ENCODE measurements at regions not wholly inside any gene's neighbourhood (a gene's known extent, or its start where the extent isn't known, plus 50 kb on each side); places are given as distances from the start of the nearest gene placed in this dataset.
A peak's percentile ranks its signal among the peaks of the same experiment; 100 is the strongest.

GRCh38 chr18:10009321-10010144, 95.7 kb downstream of the VAPA start:
- intact Hi-C loops (cut with DNase I), result no loop called here
- ATAC-seq (no peak), DNase-seq (ENCODE audit: low spot score) (no peak)

GRCh38 chr18:10010611-10011015, 96.8 kb downstream of the VAPA start:
- intact Hi-C loops (cut with DNase I), result no loop called here
- no peak for DNase-seq (ENCODE audit: low spot score)
- ATAC-seq, result peak; percentile 88

- intact Hi-C loops (cut with DNase I), result no loop called here
- ATAC-seq (no peak), DNase-seq (ENCODE audit: low spot score) (no peak)
Measured at GRCh38 chr18:10011061-10011460, 97.2 kb downstream of the VAPA start.

- ATAC-seq (no peak), DNase-seq (ENCODE audit: low spot score) (no peak)
- intact Hi-C loops (cut with DNase I), result no loop called here
Measured at GRCh38 chr18:10011751-10012150, 97.9 kb downstream of the VAPA start.

GRCh38 chr18:10012526-10012925, 98.7 kb downstream of the VAPA start:
- ATAC-seq, result no peak
- DNase-seq (ENCODE audit: low spot score), result no peak
- intact Hi-C loops (cut with DNase I), result no loop called here

- ATAC-seq, result no peak
- intact Hi-C loops (cut with DNase I), result no loop called here
Measured at GRCh38 chr18:10013621-10014543, 100.1 kb downstream of the VAPA start.

GRCh38 chr18:10015288-10015701, 101.5 kb downstream of the VAPA start:
- no peak for DNase-seq (ENCODE audit: low spot score)
- no peak for ATAC-seq
- intact Hi-C loops (cut with DNase I), result no loop called here

More at GRCh38 chr18:10013621-10014543, 100.1 kb downstream of the VAPA start:
- no peak for DNase-seq (ENCODE audit: low spot score)

GRCh38 chr18:10015941-10016819, 102.4 kb downstream of the VAPA start:
- DNase-seq (ENCODE audit: low spot score) (no peak), ATAC-seq (peak; percentile 93)
- intact Hi-C loops (cut with DNase I), result no loop called here

GRCh38 chr18:10017043-10017442, 103.2 kb downstream of the VAPA start:
- ATAC-seq, result no peak
- DNase-seq (ENCODE audit: low spot score), result no peak
- intact Hi-C loops (cut with DNase I), result no loop called here

- DNase-seq (ENCODE audit: low spot score) (no peak), ATAC-seq (no peak)
- intact Hi-C loops (cut with DNase I), result no loop called here
Measured at GRCh38 chr18:10018289-10018688, 104.5 kb downstream of the VAPA start.

- DNase-seq (ENCODE audit: low spot score) (no peak), ATAC-seq (no peak)
- intact Hi-C loops (cut with DNase I), result no loop called here
Measured at GRCh38 chr18:10020171-10020570, 106.4 kb downstream of the VAPA start.

GRCh38 chr18:10022365-10022764, 108.5 kb downstream of the VAPA start:
- DNase-seq (ENCODE audit: low spot score), result no peak
- intact Hi-C loops (cut with DNase I), result no loop called here
- ATAC-seq, result no peak

GRCh38 chr18:10023853-10024570, 110.2 kb downstream of the VAPA start:
- no peak for ATAC-seq
- no peak for DNase-seq (ENCODE audit: low spot score)
- intact Hi-C loops (cut with DNase I), result no loop called here

- intact Hi-C loops (cut with DNase I), result no loop called here
Measured at GRCh38 chr18:10025711-10026670, 112.2 kb downstream of the VAPA start.

GRCh38 chr18:10027031-10027430, 113.2 kb downstream of the VAPA start:
- DNase-seq (ENCODE audit: low spot score) (no peak), ATAC-seq (no peak)
- intact Hi-C loops (cut with DNase I), result no loop called here

More at GRCh38 chr18:10025711-10026670, 112.2 kb downstream of the VAPA start:
- DNase-seq (ENCODE audit: low spot score) (no peak), ATAC-seq (no peak)

- intact Hi-C loops (cut with DNase I), result no loop called here
- DNase-seq (ENCODE audit: low spot score), result no peak
- no peak for ATAC-seq
Measured at GRCh38 chr18:10027461-10027860, 113.6 kb downstream of the VAPA start.

GRCh38 chr18:10029711-10030110, 115.9 kb downstream of the VAPA start:
- ATAC-seq, result no peak
- no peak for DNase-seq (ENCODE audit: low spot score)
- intact Hi-C loops (cut with DNase I), result no loop called here
